Left hindlimb (tissue), 1 donor: ENCODE measurements at regions not wholly inside any gene's neighbourhood (a gene's known extent, or its start where the extent isn't known, plus 50 kb on each side); places are given as distances from the start of the nearest gene placed in this dataset.
"Not testable (repeated sequence)": the region's sequence is repeated elsewhere in the genome, so short reads cannot be mapped to it uniquely, and the experiment has no call there.

Experiments used
- DNase-seq: peaks from one replicate; pipeline ENCODE4 v3.0.0-alpha.2; 2018

GRCh38 chr2:8609357-8609811, 72.5 kb upstream of the ID2 start:
- no peak for DNase-seq

- DNase-seq = not testable (repeated sequence)
These were observed 71.1 kb upstream of the ID2 start for GRCh38 chr2:8610775-8611174.

GRCh38 chr2:8611246-8611645, 70.6 kb upstream of the ID2 start:
- no peak for DNase-seq

- no peak for DNase-seq
These were observed 70.2 kb upstream of the ID2 start for GRCh38 chr2:8611700-8612099.

GRCh38 chr2:8612734-8613179, 69.1 kb upstream of the ID2 start:
- DNase-seq = no peak

- DNase-seq = not testable (repeated sequence)
These were observed 68.5 kb upstream of the ID2 start for GRCh38 chr2:8613207-8613999.

GRCh38 chr2:8614646-8615045, 67.2 kb upstream of the ID2 start:
- DNase-seq = no peak

GRCh38 chr2:8615252-8615575, 66.6 kb upstream of the ID2 start:
- DNase-seq = no peak

GRCh38 chr2:8615576-8616281, 66.1 kb upstream of the ID2 start:
- DNase-seq = no peak

- DNase-seq = no peak
These were observed 64.8 kb upstream of the ID2 start for GRCh38 chr2:8617048-8617447.

GRCh38 chr2:8617590-8617989, 64.3 kb upstream of the ID2 start:
- no peak for DNase-seq

- DNase-seq = no peak
These were observed 62.8 kb upstream of the ID2 start for GRCh38 chr2:8619071-8619470.

- no peak for DNase-seq
These were observed 61.1 kb upstream of the ID2 start for GRCh38 chr2:8620611-8621382.

- no peak for DNase-seq
These were observed 59.5 kb upstream of the ID2 start for GRCh38 chr2:8622199-8622911.

GRCh38 chr2:8622924-8623465, 58.9 kb upstream of the ID2 start:
- no peak for DNase-seq

- no peak for DNase-seq
These were observed 58.3 kb upstream of the ID2 start for GRCh38 chr2:8623576-8623957.

GRCh38 chr2:8623958-8624591, 57.8 kb upstream of the ID2 start:
- DNase-seq = no peak

- DNase-seq = no peak
These were observed 56.9 kb upstream of the ID2 start for GRCh38 chr2:8624855-8625398.

- DNase-seq = no peak
These were observed 56.2 kb upstream of the ID2 start for GRCh38 chr2:8625399-8626300.

- no peak for DNase-seq
These were observed 55.3 kb upstream of the ID2 start for GRCh38 chr2:8626572-8626971.
